Posterior vena cava (tissue), 2 donors: ENCODE measurements at regions not wholly inside any gene's neighbourhood (a gene's known extent, or its start where the extent isn't known, plus 50 kb on each side); places are given as distances from the start of the nearest gene placed in this dataset.

Experiments
- DNase-seq: peaks from one replicate; pipeline ENCODE4 v3.0.0-alpha.2; 2020; ENCODE audit warnings: low spot score
- intact Hi-C, 2 donors: fragments of 100-400 bp; cut with DNase I; formaldehyde crosslinking; loops; one replicate each; pipeline versions ENCODE4 v1.14.1 to v1.14.2; 2022 to 2023
- donor health status: DM: yes; HTN: yes; CAD: no.
- donor health status: DM: yes; HTN: yes; CAD: no.

GRCh38 chr5:152938630-152939029, 533.6 kb upstream of the NMUR2 start:
- intact Hi-C loops, result no loop called here
- DNase-seq, result no peak

DNA sequence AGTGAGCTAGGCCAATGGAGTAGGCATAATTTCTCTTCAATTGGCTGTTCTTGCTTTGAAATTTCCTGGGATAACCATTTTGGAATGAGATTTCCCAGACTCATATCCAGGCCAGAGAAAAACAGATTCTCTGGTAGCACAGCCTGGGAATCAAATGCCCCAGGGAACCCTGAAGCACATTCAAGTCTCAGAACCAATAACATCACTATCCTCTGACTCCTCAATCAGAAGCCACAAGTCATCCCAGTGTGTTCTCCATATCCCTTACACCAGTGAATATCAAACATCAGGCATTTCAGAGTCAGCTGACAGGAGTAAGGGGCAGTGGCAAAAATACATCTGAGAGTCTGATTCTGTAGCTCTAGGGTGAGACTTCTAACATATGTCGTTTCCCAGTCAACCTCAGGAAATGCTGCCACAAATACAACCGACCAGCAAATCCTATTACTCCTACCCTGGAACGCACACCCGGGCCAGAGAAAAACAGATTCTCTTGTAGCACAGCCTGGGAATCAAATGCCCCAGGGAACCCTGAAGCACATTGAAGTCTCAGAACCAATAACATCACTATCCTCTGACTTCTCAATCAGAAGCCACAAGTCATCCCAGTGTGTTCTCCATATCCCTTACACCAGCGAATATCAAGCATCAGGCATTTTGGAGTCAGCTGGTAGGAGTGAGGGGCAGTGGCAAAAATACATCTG, 537.7 kb upstream of the NMUR2 start:
- intact Hi-C loops, result no loop called here
- DNase-seq, result no peak

DNA sequence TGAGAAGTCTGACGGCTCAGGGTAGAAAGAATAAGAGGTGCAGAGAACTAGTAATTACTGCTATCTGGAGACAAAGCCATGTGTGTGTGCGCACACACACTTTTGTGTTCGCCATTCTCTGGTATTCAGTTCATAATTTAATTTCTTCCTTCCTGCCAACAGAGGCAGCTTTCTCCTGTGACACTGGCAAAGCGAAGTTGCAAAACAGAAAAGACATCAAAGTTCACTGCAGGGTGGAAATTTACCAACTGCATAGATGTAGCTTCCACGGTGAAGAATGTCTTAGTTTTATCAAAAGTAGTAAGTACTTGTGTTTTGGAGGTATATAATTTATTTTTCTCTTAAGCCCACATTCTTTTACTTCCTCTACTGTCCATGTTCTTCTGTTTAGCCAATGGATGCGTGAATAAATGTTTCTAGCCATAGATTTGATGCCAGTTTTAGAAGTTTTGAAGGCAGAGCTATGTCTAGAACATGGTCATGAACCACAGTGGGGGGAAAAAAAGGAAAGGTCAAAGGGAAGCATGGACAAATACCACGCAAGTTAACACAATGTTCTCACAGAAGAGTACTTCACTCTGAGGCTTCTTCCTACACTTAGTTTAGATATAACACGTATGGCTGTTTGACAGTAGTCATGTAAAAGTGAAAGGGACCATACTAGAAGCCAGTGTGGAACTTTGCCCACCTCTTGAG, 536.5 kb upstream of the GRIA1 start:
- DNase-seq, result no peak
- intact Hi-C loops, result no loop called here

GRCh38 chr5:152956943-152957613, 533.4 kb upstream of the GRIA1 start:
- DNase-seq, result no peak
- intact Hi-C loops, result no loop called here

DNA sequence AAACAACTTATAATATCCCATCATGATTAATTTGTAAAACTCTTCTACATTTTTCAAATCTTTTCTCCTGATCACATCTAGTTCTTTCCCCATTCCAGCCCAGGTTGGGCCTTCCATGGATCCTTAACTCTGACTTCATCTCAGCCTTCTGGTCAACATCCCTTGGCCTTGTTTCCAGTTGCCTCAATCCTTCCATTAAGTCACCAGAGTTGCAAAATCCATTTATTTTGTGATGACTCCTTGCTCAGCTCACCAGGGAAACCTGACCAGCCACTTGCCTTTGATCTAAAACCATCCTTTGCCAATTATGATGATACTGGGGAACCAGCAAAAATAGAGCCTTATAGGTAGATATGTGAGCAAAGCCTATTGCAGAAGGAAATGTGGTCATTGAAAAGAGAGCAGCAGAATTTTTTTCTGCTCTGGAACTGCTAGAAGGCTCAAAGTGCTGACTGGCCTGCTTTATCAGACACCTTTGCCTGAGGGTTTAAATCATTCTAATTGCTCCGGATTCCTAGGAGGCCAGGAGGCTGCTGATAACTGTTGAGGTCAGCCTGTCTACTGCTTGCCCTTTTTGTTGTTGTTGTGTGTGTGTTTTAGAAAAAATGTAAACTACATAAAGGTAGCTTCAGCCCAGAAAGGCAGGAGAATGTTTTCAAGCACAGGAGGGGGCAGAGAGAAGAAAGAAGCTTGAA, 512.2 kb upstream of the GRIA1 start:
- DNase-seq, result no peak
- intact Hi-C loops, result no loop called here

GRCh38 chr5:152987131-152987530, 503.3 kb upstream of the GRIA1 start:
- no peak for DNase-seq
- intact Hi-C loops, result no loop called here

- intact Hi-C loops, result no loop called here
- DNase-seq, result no peak
Observed at GRCh38 chr5:152990217-152990616, 500.3 kb upstream of the GRIA1 start.

DNA sequence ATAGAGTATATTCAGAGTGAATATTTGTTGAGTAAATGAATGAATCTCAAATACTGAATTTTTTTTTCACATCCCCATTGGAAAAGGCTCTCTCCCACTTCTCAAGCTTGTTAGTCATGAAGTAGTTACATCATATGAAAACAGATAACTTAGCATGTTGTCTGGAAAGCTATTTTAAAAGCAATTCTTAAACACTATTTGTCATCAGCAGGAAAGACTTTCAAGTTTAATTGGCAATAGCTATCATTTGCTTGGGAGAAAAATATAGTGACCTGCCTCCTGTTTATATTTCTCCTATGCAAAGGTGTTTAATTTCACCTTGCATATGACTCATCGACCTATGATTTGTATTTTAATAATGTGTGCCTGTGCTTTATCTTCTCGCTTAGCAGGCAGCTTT, 499.8 kb upstream of the GRIA1 start:
- intact Hi-C loops, result no loop called here
- DNase-seq, result no peak

DNA sequence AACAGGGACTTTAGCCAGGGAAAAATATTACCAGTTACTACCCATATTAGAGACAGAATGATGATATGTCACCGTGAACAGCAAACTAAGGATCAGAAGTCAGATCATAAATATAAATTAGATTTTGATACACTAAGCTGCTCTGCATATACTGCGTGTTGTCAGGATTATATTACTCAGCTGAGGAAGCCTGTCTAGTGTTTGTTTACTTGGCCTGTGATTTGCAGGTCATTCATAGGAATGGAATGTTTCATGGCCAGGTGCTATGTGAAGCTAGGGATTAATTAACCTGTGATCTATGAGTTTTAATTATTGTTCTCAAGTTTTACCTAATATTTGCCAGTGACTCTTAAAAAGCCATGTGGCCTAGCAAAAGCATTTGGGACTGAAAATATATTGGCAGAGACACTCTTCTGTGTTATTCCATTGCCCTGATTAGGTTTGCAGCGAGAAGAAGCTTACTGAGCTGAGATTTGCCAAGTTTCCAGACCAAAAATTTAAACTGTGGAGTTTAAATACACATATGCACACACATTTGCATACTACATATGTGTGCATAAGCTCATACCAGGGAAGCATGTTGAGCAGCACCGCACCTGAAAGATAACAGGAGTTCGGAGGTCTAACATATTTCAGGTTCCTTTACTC, 496.3 kb upstream of the GRIA1 start:
- DNase-seq, result no peak
- intact Hi-C loops, result no loop called here

DNA sequence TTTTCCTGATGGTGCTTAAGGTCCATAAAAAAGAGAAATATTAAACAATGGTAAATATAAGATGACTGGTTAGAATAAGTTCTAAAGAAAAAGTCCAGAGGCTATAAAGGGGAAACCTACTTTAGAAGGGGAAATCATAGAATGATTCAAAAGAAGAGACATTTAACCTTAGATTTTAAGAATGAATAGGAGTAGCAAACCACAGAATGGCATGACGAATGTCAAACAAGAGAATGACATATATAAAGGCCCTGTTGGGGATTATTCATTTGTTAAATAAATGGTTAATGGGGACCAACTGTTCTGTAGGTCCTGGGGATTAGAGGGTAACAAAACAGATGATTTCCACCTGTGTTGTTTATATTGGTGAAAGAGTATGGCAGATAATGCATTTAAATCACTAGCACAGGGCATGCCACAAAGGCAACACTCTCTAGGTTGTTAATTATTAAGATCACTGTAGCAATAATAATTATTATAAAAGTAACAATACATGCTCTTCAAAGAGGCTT, 495.2 kb upstream of the GRIA1 start:
- intact Hi-C loops, result no loop called here
- DNase-seq, result no peak

GRCh38 chr5:153005711-153006110, 484.8 kb upstream of the GRIA1 start:
- intact Hi-C loops, result no loop called here
- DNase-seq, result no peak

DNA sequence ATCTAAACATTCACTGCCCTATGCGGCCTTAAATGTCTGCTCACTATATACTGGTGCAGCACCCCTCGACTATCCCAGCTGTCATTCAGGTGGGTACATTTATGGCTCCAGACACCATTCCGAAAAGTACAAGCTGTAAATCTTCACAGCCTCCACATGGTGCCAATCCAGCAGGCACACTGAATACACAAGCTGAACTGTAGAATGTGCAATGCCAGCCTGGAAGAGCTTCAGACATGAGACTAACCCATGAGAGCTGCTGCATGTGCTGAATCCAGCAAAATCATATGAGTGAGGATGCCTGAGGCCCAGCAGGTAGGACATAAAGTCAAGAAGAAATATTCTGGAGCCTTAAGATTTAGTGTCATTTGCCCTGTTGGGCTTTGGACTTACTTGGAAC, 483.8 kb upstream of the GRIA1 start:
- intact Hi-C loops, result no loop called here
- no peak for DNase-seq

GRCh38 chr5:153014194-153014593, 476.3 kb upstream of the GRIA1 start:
- intact Hi-C loops, result no loop called here
- DNase-seq, result no peak

- intact Hi-C loops, result no loop called here
- no peak for DNase-seq
Observed at GRCh38 chr5:153018121-153018520, 472.3 kb upstream of the GRIA1 start.

GRCh38 chr5:153030755-153031725, 459.4 kb upstream of the GRIA1 start:
- no peak for DNase-seq
- intact Hi-C loops, result no loop called here

- no peak for DNase-seq
- intact Hi-C loops, result no loop called here
Observed at GRCh38 chr5:153039501-153039900, 451.0 kb upstream of the GRIA1 start.

DNA sequence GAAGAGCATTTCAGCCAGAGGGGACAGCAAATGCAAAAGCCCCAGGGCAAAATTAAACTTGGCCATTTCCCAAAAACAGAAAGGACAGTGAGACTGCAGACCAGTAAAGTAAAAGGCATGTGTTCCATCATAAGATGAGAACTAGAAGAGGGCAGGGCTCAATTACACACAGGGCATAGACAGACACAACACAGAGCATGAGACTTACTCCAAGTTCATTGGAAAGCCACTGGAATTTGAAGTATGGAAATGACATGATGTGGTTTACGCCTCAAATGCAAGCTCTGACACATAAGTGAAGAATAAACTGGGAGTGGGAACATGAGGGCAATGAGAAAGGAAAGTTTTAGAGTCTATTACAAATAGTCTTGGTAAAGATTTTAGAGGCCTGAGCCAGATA, 446.6 kb upstream of the GRIA1 start:
- intact Hi-C loops, result no loop called here

DNA sequence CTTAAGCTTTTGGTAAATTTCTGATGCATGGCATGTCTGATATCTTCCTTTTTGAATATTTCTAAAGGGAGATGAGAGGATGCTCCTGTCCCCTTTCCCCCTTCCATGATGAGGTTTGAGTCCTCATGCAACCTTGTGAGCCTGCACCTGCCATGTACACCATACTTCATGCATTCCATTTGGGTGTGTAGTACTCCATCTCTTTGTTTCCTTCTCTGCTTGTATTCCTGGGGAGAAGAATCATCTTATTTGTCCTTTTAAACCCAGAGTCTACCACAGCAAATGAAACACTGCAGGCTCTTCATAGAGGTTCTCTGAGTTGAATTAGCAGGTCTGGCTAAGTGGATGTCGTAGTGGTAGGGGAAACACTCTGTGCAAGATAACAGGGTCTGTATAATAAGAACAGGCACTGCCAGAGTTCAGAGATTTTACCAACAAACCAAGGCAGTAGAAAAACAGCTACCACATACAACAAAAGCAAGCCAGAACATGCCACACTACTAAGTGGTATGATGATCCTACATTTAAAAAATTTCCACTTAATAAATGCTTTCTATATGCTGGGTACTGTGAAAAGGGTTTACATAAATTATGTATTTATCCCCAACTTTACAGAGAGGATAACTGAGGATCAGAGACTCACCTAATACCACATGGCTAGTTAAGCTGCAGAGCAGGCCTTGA, 439.8 kb upstream of the GRIA1 start:
- intact Hi-C loops, result no loop called here
- no peak for DNase-seq

More for the DNA sequence above, 446.6 kb upstream of the GRIA1 start:
- DNase-seq, result no peak
